Activated CD4-positive, alpha-beta T cell treated with anti-CD3 and anti-CD28 coated beads for 48 hours (primary cell): ENCODE measurements at regions not wholly inside any gene's neighbourhood (a gene's known extent, or its start where the extent isn't known, plus 50 kb on each side); places are given as distances from the start of the nearest gene placed in this dataset.
"Not testable (repeated sequence)": the region's sequence is repeated elsewhere in the genome, so short reads cannot be mapped to it uniquely, and the experiment has no call there.

Experiments used
- DNase-seq: peaks from one replicate; pipeline ENCODE4 v3.0.0-alpha.2; 2020

DNA sequence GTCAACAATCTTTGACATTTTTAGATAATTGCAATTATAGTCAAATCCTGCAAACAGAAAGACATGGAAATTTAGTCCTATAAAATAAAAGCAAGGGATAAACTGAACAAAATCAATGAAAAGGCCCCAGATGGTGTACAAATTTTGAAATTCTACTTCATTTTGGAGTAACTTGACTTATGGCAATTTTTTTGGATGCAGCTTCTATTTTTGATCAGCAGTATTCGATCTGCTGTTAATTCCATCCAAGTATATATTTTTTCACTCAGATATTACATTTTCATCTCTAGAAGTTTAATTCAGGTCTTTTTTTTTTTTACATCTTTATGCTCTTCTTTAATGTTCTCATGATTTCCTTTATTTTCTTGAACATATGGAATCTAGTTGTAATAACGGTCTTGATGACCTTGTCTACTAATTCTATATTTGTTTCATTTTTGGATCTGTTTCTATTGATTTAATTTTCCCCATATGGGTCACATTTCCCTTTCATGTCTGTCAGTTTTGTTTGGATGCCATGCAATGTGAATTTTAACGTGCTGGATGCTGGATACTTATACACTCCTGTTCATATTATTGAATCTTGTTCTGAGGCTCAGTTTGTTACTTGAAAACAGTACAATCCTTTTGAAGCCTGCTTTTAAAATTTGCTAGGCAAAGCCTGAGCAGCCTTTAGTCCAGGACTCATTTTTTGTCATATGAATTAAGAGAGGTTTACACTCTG is 164.3 kb upstream of the FAM3C start:
- no peak for DNase-seq

- DNase-seq = no peak
Observed at GRCh38 chr7:121558288-121558687, 162.2 kb upstream of the FAM3C start.

DNA sequence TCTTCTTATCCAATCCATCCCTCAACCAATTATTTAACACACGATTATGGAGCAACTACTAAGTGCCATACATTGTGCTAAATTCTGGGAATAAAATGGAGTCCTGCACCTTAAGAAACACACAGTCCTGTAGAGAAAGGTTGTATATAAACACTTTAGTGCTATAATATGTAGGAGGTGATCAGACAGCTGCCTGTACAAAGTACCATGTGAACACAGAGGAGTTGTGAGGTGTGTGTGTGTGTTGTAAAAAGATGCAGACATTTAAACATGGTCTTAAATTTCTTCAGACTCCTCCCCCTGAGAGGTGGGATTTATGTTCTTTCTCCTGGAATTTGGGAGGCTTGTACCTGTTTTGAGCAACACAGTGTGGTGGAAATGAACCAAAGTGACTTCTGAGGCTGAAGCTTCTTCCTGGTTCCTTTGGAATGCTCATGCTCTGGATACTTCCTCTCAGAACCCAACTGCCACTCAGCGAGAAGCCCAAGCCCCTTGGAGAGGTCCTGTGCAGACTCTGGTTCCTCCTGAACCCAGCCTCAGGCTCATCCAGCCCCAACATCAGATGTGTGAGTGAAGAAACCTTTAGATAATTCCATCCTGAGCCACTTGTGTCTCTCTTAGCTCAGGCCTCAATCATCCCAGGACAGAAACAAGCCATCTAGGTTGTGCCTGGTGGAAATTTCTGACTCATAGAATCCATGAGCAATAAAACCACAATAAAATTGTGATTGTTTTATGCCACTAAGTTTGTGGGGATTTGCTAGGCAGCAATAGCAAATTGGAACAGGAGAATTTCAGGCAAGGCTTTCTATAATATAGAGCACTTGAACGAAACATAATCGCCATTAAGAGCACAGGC is 161.2 kb upstream of the FAM3C start:
- no peak for DNase-seq

DNA sequence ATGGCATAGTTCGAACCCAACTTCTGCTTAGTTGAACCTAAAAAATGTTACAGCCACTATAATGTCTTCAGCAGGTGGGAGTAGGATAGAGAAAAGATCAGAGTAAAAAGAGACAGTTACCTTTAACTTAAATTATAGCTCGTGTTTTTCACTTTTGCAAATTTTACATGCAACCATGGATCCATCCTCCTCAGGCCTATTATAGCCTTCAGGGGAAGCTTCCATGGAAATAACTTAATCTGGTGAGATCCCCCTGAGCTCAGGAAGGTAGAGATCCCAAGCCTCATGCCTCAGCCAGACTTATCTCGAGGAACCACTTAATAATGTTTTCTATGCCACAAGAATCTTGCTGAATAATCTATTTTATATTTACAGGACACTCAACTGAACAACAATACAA is 159.4 kb upstream of the FAM3C start:
- no peak for DNase-seq

DNA sequence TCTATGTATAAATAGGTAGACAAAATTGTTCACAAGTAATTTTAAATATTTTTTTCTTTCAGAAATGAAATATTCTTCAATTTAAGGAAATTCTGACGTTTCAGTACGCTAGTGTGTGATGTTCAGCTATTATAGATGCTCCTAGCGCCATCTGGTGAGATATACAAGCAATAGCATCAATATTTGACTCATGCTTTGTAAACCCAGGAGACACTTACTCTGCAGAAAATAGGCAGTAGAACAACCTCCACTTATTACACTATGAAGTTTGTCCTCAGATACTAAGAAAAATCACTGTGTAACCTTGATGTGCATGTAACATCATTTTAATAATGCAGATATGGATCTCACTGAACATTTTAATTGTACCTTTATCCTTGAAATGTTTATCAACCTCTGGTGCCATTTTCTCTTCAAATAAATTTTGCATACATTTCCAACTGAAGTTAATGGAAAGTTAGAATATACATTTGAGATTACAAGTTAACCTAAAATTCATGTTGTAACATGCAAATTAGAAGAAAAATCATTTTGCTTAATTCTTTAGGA is 151.5 kb upstream of the FAM3C start:
- no peak for DNase-seq

- no peak for DNase-seq
Observed at GRCh38 chr7:121546632-121547543, 150.8 kb upstream of the FAM3C start.

GRCh38 chr7:121545418-121545817 is 149.3 kb upstream of the FAM3C start:
- no peak for DNase-seq

GRCh38 chr7:121544726-121545125 is 148.6 kb upstream of the FAM3C start:
- no peak for DNase-seq

DNA sequence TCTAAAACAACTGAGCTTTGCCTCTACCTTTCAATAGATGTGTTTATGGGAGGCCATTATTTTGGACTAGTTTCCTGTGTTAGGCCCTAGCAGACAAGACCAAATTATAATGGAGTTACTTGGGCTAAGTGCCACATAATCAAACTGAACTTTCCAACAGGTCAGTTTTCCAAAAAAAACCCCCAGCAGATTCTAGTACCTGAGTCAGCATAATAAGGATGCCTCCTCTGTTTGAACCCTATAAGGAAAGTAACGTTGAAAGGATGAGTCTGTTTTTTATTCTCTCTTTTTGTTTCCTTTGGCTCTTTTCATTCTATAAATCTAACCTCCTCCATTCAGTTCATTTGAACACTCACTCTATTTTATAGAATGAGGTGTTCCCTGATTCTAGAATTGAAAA is 148.1 kb upstream of the FAM3C start:
- no peak for DNase-seq

GRCh38 chr7:121541457-121541856 is 145.3 kb upstream of the FAM3C start:
- no peak for DNase-seq

DNA sequence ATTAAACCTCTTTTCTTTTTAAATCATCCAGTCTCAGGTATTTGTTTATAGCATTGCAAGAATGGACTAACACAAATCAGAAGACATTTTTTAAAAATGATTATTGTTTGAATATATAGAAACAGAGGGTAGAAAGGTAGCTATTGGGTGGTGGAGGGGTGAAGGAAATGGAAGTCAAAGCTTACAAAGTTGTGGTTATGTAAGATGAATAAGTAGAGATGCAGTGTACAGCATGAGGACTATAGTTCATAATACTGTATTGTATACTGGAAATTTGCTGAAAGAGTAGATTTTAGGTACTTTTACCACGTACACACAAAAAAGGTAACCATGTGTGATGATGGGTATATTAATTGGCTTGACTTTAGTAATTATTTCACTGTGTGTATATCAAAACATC is 144.0 kb upstream of the FAM3C start:
- no peak for DNase-seq

DNA sequence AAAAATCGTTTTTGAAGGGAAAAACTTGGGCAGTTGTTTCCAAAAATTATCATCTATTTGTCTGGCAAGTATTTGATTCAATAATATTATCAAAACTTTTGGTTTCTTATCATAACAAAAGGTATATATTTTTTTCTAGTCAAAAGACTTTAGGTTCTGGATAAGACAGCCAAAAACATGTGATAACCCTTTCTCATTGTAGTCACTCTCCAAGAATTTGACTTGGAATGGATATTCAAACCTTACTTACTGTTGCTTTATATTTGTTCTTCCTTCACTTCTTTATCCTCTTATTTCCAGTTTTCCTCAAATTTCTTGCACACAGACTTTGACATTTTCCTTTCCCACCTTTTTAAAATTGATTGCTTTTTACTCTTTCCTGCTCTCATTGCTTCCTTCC is 140.9 kb upstream of the FAM3C start:
- no peak for DNase-seq

GRCh38 chr7:121531175-121532070 is 135.3 kb upstream of the FAM3C start:
- DNase-seq = no peak

DNA sequence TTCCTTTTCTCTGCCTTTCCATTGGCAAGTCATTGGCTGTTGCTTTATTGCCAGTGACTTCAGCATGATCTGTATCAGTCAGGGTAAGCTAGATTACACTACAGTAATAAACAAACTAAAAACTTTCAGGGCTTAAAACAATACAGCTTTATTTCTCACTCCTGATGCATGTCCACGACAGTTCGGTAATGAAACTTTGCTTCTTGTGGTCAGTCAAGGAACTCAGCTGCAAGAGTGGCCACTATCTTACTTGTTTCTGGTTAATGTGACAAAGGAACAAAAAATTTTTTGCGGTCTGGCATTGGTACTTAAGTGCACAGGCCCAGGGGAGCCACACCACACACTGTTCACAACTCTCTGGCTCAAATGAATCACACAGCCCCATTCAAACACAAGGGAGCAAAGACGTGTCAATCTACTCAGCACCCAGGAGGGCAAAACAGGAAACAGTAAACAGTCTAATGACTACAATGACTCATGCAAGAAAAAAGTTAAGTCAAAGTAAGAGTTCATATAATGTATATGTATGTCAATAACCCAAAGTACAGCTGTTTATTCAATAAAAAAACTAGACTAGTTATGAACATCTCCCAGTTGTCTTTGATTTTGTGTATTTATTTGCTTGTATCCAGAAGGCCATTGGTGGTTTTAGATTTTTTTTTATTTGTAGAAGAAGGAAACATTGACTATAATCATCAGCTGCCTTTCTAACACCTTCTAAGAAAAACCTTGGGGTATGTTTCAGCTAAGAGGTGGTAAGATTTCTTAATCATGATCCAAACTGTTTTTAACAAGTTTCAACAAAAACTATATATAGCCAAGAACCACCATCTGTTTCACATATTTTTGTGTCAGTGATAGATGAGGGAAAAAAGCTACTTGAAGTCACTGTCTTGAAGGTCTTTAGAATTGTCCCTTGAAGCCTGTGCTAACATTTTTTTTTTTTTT is 134.4 kb upstream of the FAM3C start:
- DNase-seq = peak; percentile 59

DNA sequence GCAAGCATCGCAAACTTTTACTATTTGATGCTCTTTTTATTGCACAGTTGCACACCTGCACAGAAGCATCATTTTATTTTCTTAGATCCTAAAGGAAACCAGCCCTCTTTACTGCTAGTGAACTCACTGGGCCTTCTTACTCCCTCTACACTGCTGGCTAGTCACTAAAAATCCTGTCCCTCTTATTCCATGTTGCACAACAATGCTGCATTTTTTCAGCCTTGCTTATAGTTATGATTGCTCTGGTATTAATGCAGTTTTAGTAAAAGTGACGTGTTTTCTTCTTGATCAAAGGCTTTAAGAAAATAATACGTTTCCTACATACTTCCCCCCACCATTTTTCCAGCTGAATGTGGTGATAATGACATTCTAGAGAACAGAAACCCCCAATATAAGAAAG is 132.9 kb upstream of the FAM3C start:
- no peak for DNase-seq

- not testable (repeated sequence) for DNase-seq
Observed at GRCh38 chr7:121526210-121526609, 130.1 kb upstream of the FAM3C start.

DNA sequence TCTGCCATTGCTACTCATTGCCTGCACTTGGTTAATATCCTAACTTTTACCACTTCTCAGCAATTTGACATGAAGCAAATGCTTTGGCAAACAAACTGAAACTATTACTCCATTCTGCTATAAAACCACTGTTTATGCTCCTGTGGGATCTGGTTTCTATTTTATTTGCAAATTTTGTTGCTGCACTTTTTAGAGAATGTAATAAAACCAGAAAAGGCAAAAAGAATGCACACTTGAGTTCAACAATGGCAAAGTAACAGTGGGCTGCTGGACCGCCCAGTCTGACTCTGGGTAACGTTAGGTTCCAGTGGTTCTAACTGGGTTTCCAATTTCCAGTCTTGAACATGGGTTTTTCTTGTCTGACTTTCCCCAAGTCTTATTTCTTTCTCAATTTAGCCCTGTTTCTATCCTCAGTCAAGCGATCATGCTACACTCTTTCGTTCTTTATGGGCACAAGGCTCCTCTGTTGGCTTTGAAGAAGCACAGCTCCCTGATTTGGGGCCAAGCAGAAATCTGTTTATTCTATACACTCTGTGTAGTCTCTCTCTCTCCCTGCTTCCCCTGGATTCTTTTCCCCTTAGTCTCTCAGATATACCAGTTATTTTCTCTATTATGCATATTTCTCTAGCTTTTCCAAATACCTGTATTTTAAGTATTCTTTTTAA is 129.2 kb upstream of the FAM3C start:
- no peak for DNase-seq

DNA sequence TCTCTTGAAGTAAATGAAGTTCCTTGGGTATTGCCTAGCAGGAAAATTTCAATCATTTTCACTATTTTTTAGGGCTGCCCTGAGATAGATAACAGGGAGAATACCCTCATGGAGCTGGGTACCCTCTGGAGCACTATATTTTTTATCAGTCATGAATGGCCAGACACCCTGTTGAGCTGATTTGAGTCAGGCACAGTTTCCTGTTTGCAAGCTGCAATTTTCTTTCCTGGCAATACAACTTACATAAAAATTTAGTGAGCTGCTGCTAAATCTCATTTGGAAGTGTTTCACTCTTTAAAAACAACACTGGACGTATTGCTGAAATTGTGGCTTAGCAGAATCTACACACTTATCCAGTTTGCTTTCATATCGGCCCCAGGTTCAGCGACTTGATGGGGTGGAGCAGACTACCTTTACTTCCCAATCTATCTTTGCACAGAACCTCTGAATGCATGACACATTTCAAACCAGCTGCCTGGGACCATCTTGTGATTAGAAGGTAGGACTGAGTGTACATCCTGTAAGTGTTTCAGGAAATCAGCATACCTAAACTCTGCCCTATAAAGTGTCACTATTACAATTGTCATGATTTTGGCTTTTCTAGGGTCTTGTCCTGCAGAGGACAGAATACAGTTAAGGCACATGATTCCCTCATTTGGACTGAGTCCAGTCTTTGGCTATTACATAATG is 125.7 kb upstream of the FAM3C start:
- DNase-seq = no peak

DNA sequence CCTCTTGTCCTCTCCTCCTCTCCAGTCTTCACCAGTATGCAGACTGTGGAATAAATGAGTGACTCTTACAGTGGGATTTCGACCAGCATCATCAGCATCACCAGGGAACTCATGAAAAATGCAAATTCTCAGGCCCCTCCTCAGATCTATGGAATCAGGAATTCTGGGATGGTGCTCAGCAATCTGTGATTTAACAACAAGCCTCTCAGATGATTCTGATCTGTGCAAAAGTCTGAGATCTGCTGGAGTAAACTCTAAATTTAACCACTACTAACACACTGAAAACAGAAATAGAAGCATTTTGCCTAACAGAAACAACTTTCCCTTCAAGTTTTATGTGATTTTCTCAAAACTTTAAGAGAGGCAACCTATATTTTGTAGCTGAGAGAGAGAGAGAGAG is 124.8 kb upstream of the FAM3C start:
- DNase-seq = no peak
